ENCODE measurements at regions not wholly inside any gene's neighbourhood (a gene's known extent, or its start where the extent isn't known, plus 50 kb on each side); places are given as distances from the start of the nearest gene placed in this dataset.

- TF ChIP-seq GLIS3 (CRISPR knock-in tag; IDR thresholded peaks at IDR 0.05), result no peak
- no peak for TF ChIP-seq ARNTL (CRISPR knock-in tag; IDR thresholded peaks at IDR 0.05; ENCODE audit: borderline replicate concordance, low read depth)
- TF ChIP-seq ZNF8 (CRISPR knock-in tag; IDR thresholded peaks at IDR 0.05), result no peak
- TF ChIP-seq, protein P1, sequence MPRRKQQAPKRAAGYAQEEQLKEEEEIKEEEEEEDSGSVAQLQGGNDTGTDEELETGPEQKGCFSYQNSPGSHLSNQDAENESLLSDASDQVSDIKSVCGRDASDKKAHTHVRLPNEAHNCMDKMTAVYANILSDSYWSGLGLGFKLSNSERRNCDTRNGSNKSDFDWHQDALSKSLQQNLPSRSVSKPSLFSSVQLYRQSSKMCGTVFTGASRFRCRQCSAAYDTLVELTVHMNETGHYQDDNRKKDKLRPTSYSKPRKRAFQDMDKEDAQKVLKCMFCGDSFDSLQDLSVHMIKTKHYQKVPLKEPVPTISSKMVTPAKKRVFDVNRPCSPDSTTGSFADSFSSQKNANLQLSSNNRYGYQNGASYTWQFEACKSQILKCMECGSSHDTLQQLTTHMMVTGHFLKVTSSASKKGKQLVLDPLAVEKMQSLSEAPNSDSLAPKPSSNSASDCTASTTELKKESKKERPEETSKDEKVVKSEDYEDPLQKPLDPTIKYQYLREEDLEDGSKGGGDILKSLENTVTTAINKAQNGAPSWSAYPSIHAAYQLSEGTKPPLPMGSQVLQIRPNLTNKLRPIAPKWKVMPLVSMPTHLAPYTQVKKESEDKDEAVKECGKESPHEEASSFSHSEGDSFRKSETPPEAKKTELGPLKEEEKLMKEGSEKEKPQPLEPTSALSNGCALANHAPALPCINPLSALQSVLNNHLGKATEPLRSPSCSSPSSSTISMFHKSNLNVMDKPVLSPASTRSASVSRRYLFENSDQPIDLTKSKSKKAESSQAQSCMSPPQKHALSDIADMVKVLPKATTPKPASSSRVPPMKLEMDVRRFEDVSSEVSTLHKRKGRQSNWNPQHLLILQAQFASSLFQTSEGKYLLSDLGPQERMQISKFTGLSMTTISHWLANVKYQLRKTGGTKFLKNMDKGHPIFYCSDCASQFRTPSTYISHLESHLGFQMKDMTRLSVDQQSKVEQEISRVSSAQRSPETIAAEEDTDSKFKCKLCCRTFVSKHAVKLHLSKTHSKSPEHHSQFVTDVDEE (CRISPR knock-in tag; IDR thresholded peaks at IDR 0.05), result no peak
- no peak for TF ChIP-seq CREB5 (CRISPR knock-in tag; IDR thresholded peaks at IDR 0.05; ENCODE audit: low read depth)
- TF ChIP-seq PPARA (CRISPR knock-in tag; IDR thresholded peaks at IDR 0.05; ENCODE audit: borderline replicate concordance), result no peak
- TF ChIP-seq ZNF565 (CRISPR knock-in tag; conservative IDR thresholded peaks at IDR 0.05; ENCODE audit: low read depth), result no peak
- TF ChIP-seq ZFP30 (CRISPR knock-in tag; IDR thresholded peaks at IDR 0.05), result no peak
- ATAC-seq, result no peak
These were observed 145.1 kb downstream of the BTC start for GRCh38 chr4:74649193-74649592.

DNA sequence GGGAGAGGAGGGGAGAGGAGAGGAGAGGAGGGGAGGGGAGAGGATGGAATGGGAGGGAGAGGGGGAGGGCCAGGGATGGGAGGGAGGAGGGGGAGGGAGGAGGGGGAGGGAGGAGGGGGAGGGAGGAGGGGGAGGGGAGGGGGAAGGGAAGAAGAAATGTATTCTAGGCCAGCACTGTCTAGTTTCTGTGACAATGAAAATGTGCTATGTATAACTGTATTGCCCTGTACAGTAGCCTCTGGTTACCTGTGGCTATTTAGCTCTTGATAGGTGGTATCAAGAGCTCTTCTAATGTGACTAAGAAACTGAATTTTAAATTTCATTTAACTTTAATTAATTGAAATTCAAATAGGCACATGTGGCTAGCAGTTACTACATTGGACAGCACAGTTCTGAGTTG is 143.1 kb downstream of the BTC start:
- no peak for ATAC-seq
- TF ChIP-seq OSR1 (CRISPR knock-in tag; IDR thresholded peaks at IDR 0.05) (no peak), PPARA (CRISPR knock-in tag; IDR thresholded peaks at IDR 0.05; ENCODE audit: borderline replicate concordance) (no peak), CSDC2 (CRISPR knock-in tag; IDR thresholded peaks at IDR 0.05) (no peak), ZFP3 (CRISPR knock-in tag; IDR thresholded peaks at IDR 0.05) (no peak), BACH2 (CRISPR knock-in tag; IDR thresholded peaks at IDR 0.05; ENCODE audit: borderline replicate concordance) (no peak), ZFP30 (CRISPR knock-in tag; IDR thresholded peaks at IDR 0.05) (no peak), PATZ1 (CRISPR knock-in tag; IDR thresholded peaks at IDR 0.05; ENCODE audit: borderline replicate concordance) (no peak), ARNTL (CRISPR knock-in tag; IDR thresholded peaks at IDR 0.05; ENCODE audit: borderline replicate concordance, low read depth) (no peak), ESRRG (CRISPR knock-in tag; IDR thresholded peaks at IDR 0.05) (no peak), GLIS3 (CRISPR knock-in tag; IDR thresholded peaks at IDR 0.05) (no peak), ZNF70 (CRISPR knock-in tag; IDR thresholded peaks at IDR 0.05) (no peak), CREB5 (CRISPR knock-in tag; IDR thresholded peaks at IDR 0.05; ENCODE audit: low read depth) (no peak), SNAI2 (CRISPR knock-in tag; IDR thresholded peaks at IDR 0.05) (no peak), POU6F1 (CRISPR knock-in tag; IDR thresholded peaks at IDR 0.05; ENCODE audit: borderline replicate concordance, low read depth) (no peak), ZC3H10 (CRISPR knock-in tag; IDR thresholded peaks at IDR 0.05) (no peak), ISL1 (CRISPR knock-in tag; IDR thresholded peaks at IDR 0.05) (no peak), RARB (CRISPR knock-in tag; IDR thresholded peaks at IDR 0.05) (no peak)
- TF ChIP-seq, protein P2, sequence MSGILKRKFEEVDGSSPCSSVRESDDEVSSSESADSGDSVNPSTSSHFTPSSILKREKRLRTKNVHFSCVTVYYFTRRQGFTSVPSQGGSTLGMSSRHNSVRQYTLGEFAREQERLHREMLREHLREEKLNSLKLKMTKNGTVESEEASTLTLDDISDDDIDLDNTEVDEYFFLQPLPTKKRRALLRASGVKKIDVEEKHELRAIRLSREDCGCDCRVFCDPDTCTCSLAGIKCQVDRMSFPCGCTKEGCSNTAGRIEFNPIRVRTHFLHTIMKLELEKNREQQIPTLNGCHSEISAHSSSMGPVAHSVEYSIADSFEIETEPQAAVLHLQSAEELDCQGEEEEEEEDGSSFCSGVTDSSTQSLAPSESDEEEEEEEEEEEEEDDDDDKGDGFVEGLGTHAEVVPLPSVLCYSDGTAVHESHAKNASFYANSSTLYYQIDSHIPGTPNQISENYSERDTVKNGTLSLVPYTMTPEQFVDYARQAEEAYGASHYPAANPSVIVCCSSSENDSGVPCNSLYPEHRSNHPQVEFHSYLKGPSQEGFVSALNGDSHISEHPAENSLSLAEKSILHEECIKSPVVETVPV (CRISPR knock-in tag; IDR thresholded peaks at IDR 0.05), result no peak
- TF ChIP-seq, protein P1 (CRISPR knock-in tag; IDR thresholded peaks at IDR 0.05), result no peak

Measured in SK-N-SH treated with all-trans-retinoic acid at 6 μM for 48 hours (cell line).